A549 (cell line): ENCODE measurements at regions not wholly inside any gene's neighbourhood (a gene's known extent, or its start where the extent isn't known, plus 50 kb on each side); places are given as distances from the start of the nearest gene placed in this dataset.

Experiments
- ATAC-seq, 2 experiments: fragments of 200-7000 bp in 1 of 2; fragments of >200 bp in 1 of 2; cut with Nextera tagmentation in 1 of 2; cut with Tn5 transposase in 1 of 2; 3 replicates each; pipeline versions ENCODE4 v1.8.0 to v1.9.1; 2018 to 2020; ENCODE audit warnings: mild to moderate bottlenecking in 1 of 2, moderate library complexity in 1 of 2
- CTCF ChIA-PET: fragments of 300-600 bp; sonication (Branson Sonifier 250); formaldehyde crosslinking; extraction: SDS; loops from one replicate; lab custom pipeline; 2021; ENCODE audit warnings: antibody characterized with exemption, inconsistent platforms; lab: Yijun Ruan, JAX
- POLR2A ChIA-PET: fragments of 350-600 bp; formaldehyde crosslinking; extraction: SDS; loops from one replicate; lab custom pipeline; 2021; ENCODE audit warnings: antibody characterized with exemption, inconsistent platforms; lab: Yijun Ruan, JAX
- DNase-seq, 2 experiments: peaks; one replicate each; pipeline versions ENCODE4 v3.0.0 to v3.0.0-alpha.2; 2011 to 2016; ENCODE audit warnings: low read depth in 1 of 2, low spot score in 1 of 2
- FAIRE-seq: peaks from 2 replicates; lab custom pipeline; 2011; peaks lifted over from hg19 to GRCh38; lab: Jason Lieb, UNC
- H3K27ac ChIP-seq, 2 experiments: fragments of >200 bp; sonication (Bioruptor Twin); formaldehyde crosslinking; 3 replicates each; pipeline ENCODE4 v1.5.1; 2016 to 2017
- H3K4me1 ChIP-seq: fragments of >200 bp; sonication (Bioruptor Twin); formaldehyde crosslinking; 3 replicates; pipeline ENCODE4 v1.6.1; 2016
- H3K4me2 ChIP-seq: fragments of >200 bp; sonication (Bioruptor Twin); formaldehyde crosslinking; 3 replicates; pipeline ENCODE4 v1.6.1; 2016
- H3K4me3 ChIP-seq: fragments of >200 bp; sonication (Bioruptor Twin); formaldehyde crosslinking; 3 replicates; pipeline ENCODE4 v1.5.1; 2016
- H3K9me3 ChIP-seq: fragments of >200 bp; sonication (Bioruptor Twin); formaldehyde crosslinking; 3 replicates; pipeline ENCODE4 v1.6.1; 2016
- CBX2 ChIP-seq: fragments of 200-600 bp; sonication (generic); IDR thresholded peaks from 2 replicates; pipeline ENCODE4 v1.6.1; 2016; ENCODE audit warnings: low read depth, mild to moderate bottlenecking, borderline replicate concordance
- CBX8 ChIP-seq: fragments of 200-600 bp; sonication (generic); IDR thresholded peaks from 2 replicates; pipeline ENCODE4 v1.6.1; 2016
- FOSB ChIP-seq: fragments of 250-450 bp; sonication (Bioruptor Pico); IDR thresholded peaks from 2 replicates; pipeline ENCODE4 v1.5.0; 2020; ENCODE audit warnings: mild to moderate bottlenecking, moderate library complexity
- GATA3 ChIP-seq: IDR thresholded peaks from 2 replicates; pipeline ENCODE4 v1.6.1; 2012; ENCODE audit warnings: borderline replicate concordance
- HDAC2 ChIP-seq: fragments of 200-600 bp; sonication (generic); IDR thresholded peaks from 2 replicates; pipeline ENCODE4 v1.6.1; 2016
- KDM1A ChIP-seq: fragments of 200-600 bp; sonication (generic); IDR thresholded peaks from 2 replicates; pipeline ENCODE4 v1.6.1; 2016; ENCODE audit warnings: low read depth, mild to moderate bottlenecking
- KDM5A ChIP-seq: fragments of 200-600 bp; sonication (generic); IDR thresholded peaks from 2 replicates; pipeline ENCODE4 v1.6.1; 2016; ENCODE audit warnings: antibody characterized with exemption, mild to moderate bottlenecking
- MAZ ChIP-seq: fragments of 150-350 bp; IDR thresholded peaks from 2 replicates; pipeline ENCODE4 v1.6.1; 2014; ENCODE audit warnings: antibody characterized with exemption, low read depth, low read length, borderline replicate concordance
- NPAS2 ChIP-seq: fragments of 250-450 bp; sonication (Bioruptor Pico); IDR thresholded peaks from 2 replicates; pipeline ENCODE4 v1.8.0; 2022; ENCODE audit warnings: mild to moderate bottlenecking, moderate library complexity, borderline replicate concordance
- NR3C1 ChIP-seq: fragments of >200 bp; sonication (Bioruptor Twin); formaldehyde crosslinking; IDR thresholded peaks from 3 replicates; pipeline ENCODE4 v1.6.1; 2017
- RCOR1 ChIP-seq: fragments of 150-350 bp; IDR thresholded peaks from 2 replicates; pipeline ENCODE4 v1.6.1; 2014; ENCODE audit warnings: antibody characterized with exemption, low read length, low read depth
- RFX5 ChIP-seq: fragments of 450-650 bp; IDR thresholded peaks from 2 replicates; pipeline ENCODE4 v1.7.1; 2014; ENCODE audit warnings: antibody characterized with exemption, mild to moderate bottlenecking, moderate library complexity
- ZC3H11A ChIP-seq: fragments of 450-650 bp; IDR thresholded peaks from 2 replicates; pipeline ENCODE4 v1.6.1; 2014; ENCODE audit warnings: antibody characterized with exemption, mild to moderate bottlenecking
- ZFP36 ChIP-seq: fragments of 450-650 bp; IDR thresholded peaks from 2 replicates; pipeline ENCODE4 v1.6.1; 2014; ENCODE audit warnings: borderline replicate concordance; ENCODE audit not compliant: partially characterized antibody
- ZNF302 ChIP-seq: fragments of 250-450 bp; sonication (Bioruptor Pico); IDR thresholded peaks from 2 replicates; pipeline ENCODE4 v1.9.0; 2021; ENCODE audit warnings: inconsistent platforms, mild to moderate bottlenecking, moderate library complexity
- ZSCAN20 ChIP-seq: fragments of 250-450 bp; sonication (Bioruptor Pico); IDR thresholded peaks from 2 replicates; pipeline ENCODE4 v1.8.0; 2022; ENCODE audit warnings: mild to moderate bottlenecking, moderate library complexity
- WGBS: methylation state at CpG from one replicate; pipeline ENCODE4 v1.1.6; 2017; ENCODE audit errors: missing lambda C conversion rate; 5-methylcytosine and 5-hydroxymethylcytosine counted together
- TF ChIP-seq, protein P1 (sequence below): IDR thresholded peaks from 2 replicates; pipeline ENCODE4 v1.6.1; 2012
- TF ChIP-seq, protein P2 (sequence below): fragments of 150-350 bp; IDR thresholded peaks from 2 replicates; pipeline ENCODE4 v1.6.1; 2014; ENCODE audit warnings: low read depth, mild to moderate bottlenecking, low read length
- TF ChIP-seq, protein P3 (sequence below): IDR thresholded peaks from 2 replicates; pipeline ENCODE4 v1.6.1; 2012; ENCODE audit warnings: low read depth, borderline replicate concordance
- TF ChIP-seq, protein P4 (sequence below): fragments of 250-450 bp; sonication (Bioruptor Pico); IDR thresholded peaks from 2 replicates; pipeline ENCODE4 v1.5.0; 2021; ENCODE audit warnings: mild to moderate bottlenecking, moderate library complexity, borderline replicate concordance
- TF ChIP-seq, protein P5 (sequence below): fragments of 200-600 bp; sonication (generic); IDR thresholded peaks from 2 replicates; pipeline ENCODE4 v1.6.1; 2016; ENCODE audit warnings: antibody characterized with exemption, mild to moderate bottlenecking, moderate library complexity
- TF ChIP-seq, protein P6 (sequence below): fragments of >200 bp; sonication (Bioruptor Twin); formaldehyde crosslinking; IDR thresholded peaks from 3 replicates; pipeline ENCODE4 v1.6.1; 2016

DNA sequence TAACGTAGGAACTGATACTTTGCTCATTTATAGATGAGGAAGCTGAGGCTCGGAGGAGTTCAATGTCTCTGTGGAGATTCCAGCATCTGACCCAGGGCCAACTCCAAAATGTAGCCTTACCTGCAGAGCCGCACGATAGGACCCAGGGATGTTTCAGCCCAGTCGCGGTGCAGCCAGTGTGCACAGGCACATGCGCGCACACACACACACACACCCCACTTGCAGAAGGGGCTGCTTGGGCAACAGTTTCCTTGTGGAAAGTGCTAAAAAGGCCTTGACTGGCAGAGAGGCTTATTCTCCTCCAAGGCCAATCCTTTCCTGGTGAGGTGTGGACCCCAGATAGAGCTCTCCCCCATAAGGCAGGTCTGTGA, 101.7 kb downstream of the ZFP36L2 start:
- peak overlapping the region in 1 of 2 experiments; percentile 34; a peak in 1 of 6 replicates for H3K27ac ChIP-seq
- peaks cover 2% of the 10 kb centered on the region; the same call in 2 of the 3 replicates for H3K4me1 ChIP-seq
- no peak overlapping the region for H3K4me3 ChIP-seq
- no peak for TF ChIP-seq GATA3
- TF ChIP-seq CBX8: no peak
- no peak for TF ChIP-seq MAZ
- DNase-seq: no peak
- no peak for ATAC-seq
- H3K9me3 ChIP-seq: peaks cover 2% of the 10 kb centered on the region; the same call in 2 of the 3 replicates
- H3K4me2 ChIP-seq: no peak overlapping the region
- 83% methylated on average over 8 of the region's 8 CpGs for WGBS
- ChIA-PET CTCF (interaction anchor here (1.2 to 8.7 kb wide), 6 partner anchors 9 to 296 kb away, joined by 3 to 76 read pairs (median 11); partner anchors contain the start of gene ZFP36L2), POLR2A (interaction anchor here (1.3 kb wide), 1 partner anchor 102 kb away, joined by 4 read pairs; the partner anchor contains the start of gene ZFP36L2)
- FAIRE-seq: no peak

DNA sequence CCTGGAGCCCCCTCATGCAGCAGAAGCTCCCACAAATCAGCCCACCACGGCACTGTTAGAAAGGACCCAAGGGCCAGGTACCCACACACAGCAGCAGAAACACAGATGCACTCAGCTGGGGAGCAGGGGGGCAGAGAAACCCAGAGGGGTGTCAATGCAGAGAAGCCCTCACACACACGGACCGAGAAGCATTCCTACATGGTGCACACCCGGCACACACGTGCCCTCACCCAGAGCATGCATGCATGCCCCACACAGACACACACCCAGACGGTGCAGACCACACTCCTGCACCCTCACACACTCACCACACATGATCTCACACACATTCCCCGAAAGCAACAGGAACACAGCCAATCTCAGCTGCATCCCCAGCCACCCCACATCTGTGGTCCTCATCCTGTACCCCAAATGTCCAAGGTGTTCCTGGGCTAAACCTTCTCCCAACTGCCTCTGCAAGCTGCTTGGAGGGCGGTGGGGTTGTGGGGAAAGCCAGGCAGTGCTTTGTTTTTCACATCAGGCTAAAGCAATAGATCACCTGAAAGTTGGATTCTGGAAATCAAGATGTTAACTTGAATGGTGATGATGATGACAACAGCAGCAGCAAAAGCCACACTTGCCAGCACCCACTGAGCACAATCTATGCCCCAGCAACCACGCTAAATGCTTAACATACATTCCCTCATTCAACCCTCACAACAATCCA, 102.3 kb downstream of the ZFP36L2 start:
- DNase-seq: no peak
- Histone ChIP-seq H3K4me3 (no peak overlapping the region), H3K27ac (peak overlapping the region in 1 of 2 experiments; percentile 14; a peak in 1 of 6 replicates), H3K4me2 (no peak overlapping the region), H3K9me3 (peaks cover 7% of the 10 kb centered on the region; the same call in 2 of the 3 replicates), H3K4me1 (no peaks in the 10 kb centered on the region)
- no peak for ATAC-seq
- CTCF ChIA-PET: interaction anchor here (0.5 to 8.7 kb wide), 7 partner anchors 9 to 296 kb away, joined by 3 to 76 read pairs (median 6); partner anchors contain the start of gene ZFP36L2
- POLR2A ChIA-PET: interaction anchor here (1.3 kb wide), 1 partner anchor 102 kb away, joined by 4 read pairs; the partner anchor contains the start of gene ZFP36L2
- FAIRE-seq: no peak
- 73% methylated on average over 9 of the region's 9 CpGs for WGBS
- TF ChIP-seq, protein P1, sequence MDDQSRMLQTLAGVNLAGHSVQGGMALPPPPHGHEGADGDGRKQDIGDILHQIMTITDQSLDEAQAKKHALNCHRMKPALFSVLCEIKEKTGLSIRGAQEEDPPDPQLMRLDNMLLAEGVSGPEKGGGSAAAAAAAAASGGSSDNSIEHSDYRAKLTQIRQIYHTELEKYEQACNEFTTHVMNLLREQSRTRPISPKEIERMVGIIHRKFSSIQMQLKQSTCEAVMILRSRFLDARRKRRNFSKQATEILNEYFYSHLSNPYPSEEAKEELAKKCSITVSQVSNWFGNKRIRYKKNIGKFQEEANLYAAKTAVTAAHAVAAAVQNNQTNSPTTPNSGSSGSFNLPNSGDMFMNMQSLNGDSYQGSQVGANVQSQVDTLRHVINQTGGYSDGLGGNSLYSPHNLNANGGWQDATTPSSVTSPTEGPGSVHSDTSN: no peak
- TF ChIP-seq ZSCAN20 (CRISPR knock-in tag) (no peak), MAZ (no peak), CBX8 (no peak), KDM5A (no peak), GATA3 (no peak), NPAS2 (CRISPR knock-in tag) (no peak), ZFP36 (no peak), KDM1A (no peak), ZC3H11A (no peak), CBX2 (no peak)
- TF ChIP-seq, protein P2, sequence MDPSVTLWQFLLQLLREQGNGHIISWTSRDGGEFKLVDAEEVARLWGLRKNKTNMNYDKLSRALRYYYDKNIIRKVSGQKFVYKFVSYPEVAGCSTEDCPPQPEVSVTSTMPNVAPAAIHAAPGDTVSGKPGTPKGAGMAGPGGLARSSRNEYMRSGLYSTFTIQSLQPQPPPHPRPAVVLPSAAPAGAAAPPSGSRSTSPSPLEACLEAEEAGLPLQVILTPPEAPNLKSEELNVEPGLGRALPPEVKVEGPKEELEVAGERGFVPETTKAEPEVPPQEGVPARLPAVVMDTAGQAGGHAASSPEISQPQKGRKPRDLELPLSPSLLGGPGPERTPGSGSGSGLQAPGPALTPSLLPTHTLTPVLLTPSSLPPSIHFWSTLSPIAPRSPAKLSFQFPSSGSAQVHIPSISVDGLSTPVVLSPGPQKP: no peak

DNA sequence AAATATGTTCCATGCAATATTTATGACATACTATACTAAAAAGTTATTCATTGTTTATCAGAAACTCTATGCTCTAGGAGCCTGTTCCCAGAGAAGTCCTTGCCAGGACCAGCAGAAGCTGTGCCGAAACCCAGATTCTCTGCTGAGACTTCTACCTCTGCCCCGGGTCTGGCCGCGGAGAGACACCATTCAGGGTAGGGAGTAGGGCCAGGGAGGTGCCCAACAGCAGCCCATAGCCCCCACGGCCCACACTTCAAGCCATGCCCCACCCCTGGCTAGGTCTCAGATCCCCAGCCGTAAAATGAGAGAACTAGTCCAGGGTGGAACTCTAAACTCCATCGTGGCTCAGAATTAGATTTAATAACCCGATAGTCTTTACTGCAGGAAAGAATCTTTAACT, 102.9 kb downstream of the ZFP36L2 start:
- FAIRE-seq: no peak
- no peak for DNase-seq
- no peak overlapping the region for H3K4me3 ChIP-seq
- H3K4me1 ChIP-seq: no peaks in the 10 kb centered on the region
- ATAC-seq: no peak
- POLR2A ChIA-PET: no interaction called here
- H3K9me3 ChIP-seq: peaks cover 8% of the 10 kb centered on the region; the same call in 2 of the 3 replicates
- WGBS: 79% methylated on average over 8 of the region's 8 CpGs
- H3K4me2 ChIP-seq: no peak overlapping the region
- no peak overlapping the region; a peak in 1 of 6 replicates for H3K27ac ChIP-seq
- TF ChIP-seq HDAC2: no peak
- TF ChIP-seq, protein P3, sequence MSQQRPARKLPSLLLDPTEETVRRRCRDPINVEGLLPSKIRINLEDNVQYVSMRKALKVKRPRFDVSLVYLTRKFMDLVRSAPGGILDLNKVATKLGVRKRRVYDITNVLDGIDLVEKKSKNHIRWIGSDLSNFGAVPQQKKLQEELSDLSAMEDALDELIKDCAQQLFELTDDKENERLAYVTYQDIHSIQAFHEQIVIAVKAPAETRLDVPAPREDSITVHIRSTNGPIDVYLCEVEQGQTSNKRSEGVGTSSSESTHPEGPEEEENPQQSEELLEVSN: no peak
- no peak for TF ChIP-seq RCOR1
- TF ChIP-seq NR3C1: no peak
- TF ChIP-seq, protein P4, sequence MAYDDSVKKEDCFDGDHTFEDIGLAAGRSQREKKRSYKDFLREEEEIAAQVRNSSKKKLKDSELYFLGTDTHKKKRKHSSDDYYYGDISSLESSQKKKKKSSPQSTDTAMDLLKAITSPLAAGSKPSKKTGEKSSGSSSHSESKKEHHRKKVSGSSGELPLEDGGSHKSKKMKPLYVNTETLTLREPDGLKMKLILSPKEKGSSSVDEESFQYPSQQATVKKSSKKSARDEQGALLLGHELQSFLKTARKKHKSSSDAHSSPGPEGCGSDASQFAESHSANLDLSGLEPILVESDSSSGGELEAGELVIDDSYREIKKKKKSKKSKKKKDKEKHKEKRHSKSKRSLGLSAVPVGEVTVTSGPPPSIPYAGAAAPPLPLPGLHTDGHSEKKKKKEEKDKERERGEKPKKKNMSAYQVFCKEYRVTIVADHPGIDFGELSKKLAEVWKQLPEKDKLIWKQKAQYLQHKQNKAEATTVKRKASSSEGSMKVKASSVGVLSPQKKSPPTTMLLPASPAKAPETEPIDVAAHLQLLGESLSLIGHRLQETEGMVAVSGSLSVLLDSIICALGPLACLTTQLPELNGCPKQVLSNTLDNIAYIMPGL (CRISPR knock-in tag): no peak
- no peak for TF ChIP-seq FOSB (CRISPR knock-in tag)
- no peak for TF ChIP-seq CBX8
- TF ChIP-seq, protein P5, sequence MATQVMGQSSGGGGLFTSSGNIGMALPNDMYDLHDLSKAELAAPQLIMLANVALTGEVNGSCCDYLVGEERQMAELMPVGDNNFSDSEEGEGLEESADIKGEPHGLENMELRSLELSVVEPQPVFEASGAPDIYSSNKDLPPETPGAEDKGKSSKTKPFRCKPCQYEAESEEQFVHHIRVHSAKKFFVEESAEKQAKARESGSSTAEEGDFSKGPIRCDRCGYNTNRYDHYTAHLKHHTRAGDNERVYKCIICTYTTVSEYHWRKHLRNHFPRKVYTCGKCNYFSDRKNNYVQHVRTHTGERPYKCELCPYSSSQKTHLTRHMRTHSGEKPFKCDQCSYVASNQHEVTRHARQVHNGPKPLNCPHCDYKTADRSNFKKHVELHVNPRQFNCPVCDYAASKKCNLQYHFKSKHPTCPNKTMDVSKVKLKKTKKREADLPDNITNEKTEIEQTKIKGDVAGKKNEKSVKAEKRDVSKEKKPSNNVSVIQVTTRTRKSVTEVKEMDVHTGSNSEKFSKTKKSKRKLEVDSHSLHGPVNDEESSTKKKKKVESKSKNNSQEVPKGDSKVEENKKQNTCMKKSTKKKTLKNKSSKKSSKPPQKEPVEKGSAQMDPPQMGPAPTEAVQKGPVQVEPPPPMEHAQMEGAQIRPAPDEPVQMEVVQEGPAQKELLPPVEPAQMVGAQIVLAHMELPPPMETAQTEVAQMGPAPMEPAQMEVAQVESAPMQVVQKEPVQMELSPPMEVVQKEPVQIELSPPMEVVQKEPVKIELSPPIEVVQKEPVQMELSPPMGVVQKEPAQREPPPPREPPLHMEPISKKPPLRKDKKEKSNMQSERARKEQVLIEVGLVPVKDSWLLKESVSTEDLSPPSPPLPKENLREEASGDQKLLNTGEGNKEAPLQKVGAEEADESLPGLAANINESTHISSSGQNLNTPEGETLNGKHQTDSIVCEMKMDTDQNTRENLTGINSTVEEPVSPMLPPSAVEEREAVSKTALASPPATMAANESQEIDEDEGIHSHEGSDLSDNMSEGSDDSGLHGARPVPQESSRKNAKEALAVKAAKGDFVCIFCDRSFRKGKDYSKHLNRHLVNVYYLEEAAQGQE: no peak
- TF ChIP-seq ZNF302 (CRISPR knock-in tag): no peak
- TF ChIP-seq RFX5: no peak
- TF ChIP-seq, protein P6, sequence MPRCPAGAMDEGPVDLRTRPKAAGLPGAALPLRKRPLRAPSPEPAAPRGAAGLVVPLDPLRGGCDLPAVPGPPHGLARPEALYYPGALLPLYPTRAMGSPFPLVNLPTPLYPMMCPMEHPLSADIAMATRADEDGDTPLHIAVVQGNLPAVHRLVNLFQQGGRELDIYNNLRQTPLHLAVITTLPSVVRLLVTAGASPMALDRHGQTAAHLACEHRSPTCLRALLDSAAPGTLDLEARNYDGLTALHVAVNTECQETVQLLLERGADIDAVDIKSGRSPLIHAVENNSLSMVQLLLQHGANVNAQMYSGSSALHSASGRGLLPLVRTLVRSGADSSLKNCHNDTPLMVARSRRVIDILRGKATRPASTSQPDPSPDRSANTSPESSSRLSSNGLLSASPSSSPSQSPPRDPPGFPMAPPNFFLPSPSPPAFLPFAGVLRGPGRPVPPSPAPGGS: no peak
- no peak for TF ChIP-seq GATA3
- CTCF ChIA-PET: interaction anchor here (1.0 to 8.7 kb wide), 4 partner anchors 8 to 149 kb away, joined by 3 to 76 read pairs (median 10); partner anchors contain the start of gene ZFP36L2
